Prostate gland (tissue), 2 donors: ENCODE measurements at regions not wholly inside any gene's neighbourhood (a gene's known extent, or its start where the extent isn't known, plus 50 kb on each side); places are given as distances from the start of the nearest gene placed in this dataset.

Experiments
- DNase-seq: peaks from one replicate; pipeline ENCODE4 v3.0.0-alpha.2; 2019; ENCODE audit warnings: low spot score
- H3K27ac ChIP-seq, 2 donors: fragments of 200-600 bp; sonication (generic); 2 replicates each; pipeline ENCODE4 v1.5.1; 2017 to 2019
- H3K27me3 ChIP-seq: fragments of 200-600 bp; sonication (generic); replicated peaks from 2 replicates; pipeline ENCODE4 v1.5.1; 2019; ENCODE audit not compliant: insufficient read depth
- H3K36me3 ChIP-seq, 2 donors: fragments of 200-600 bp; sonication (generic); 1 replicate in 1 of 2; 2 replicates in 1 of 2; pipeline versions ENCODE4 v1.5.1 to v1.8.1; 2017 to 2019
- H3K4me1 ChIP-seq: fragments of 200-600 bp; sonication (generic); replicated peaks from 2 replicates; pipeline ENCODE4 v1.5.1; 2019
- H3K4me3 ChIP-seq, 2 donors: fragments of 200-600 bp; sonication (generic); 2 replicates each; pipeline ENCODE4 v1.5.1; 2017 to 2019
- H3K9me3 ChIP-seq: fragments of 200-600 bp; sonication (generic); 2 replicates; pipeline ENCODE4 v1.5.1; 2017
- POLR2A ChIP-seq: fragments of 450-650 bp; IDR thresholded peaks from one replicate; pipeline ENCODE4 v1.6.1; 2016; ENCODE audit warnings: antibody characterized with exemption, mild to moderate bottlenecking
- POLR2AphosphoS5 ChIP-seq: sonication (generic); formaldehyde crosslinking; IDR thresholded peaks from one replicate; pipeline ENCODE4 v1.6.1; 2017; ENCODE audit warnings: antibody characterized with exemption
- WGBS: methylation state at CpG from one replicate; pipeline ENCODE4 v1.1.5; 2018; 5-methylcytosine and 5-hydroxymethylcytosine counted together
- intact Hi-C: fragments of 100-400 bp; cut with DNase I; formaldehyde crosslinking; loops from one replicate; pipeline ENCODE4 v1.14.2; 2022
- TF ChIP-seq, protein P1 (sequence below), 4 experiments: fragments of 200-600 bp in 2 of 4; fragments of 450-650 bp in 2 of 4; sonication (generic) in 2 of 4; IDR thresholded peaks; 1 replicate in 3 of 4; 2 replicates in 1 of 4; pipeline ENCODE4 v1.5.1; 2016 to 2019; ENCODE audit warnings: antibody characterized with exemption in 4 of 4, mild to moderate bottlenecking in 2 of 4, moderate library complexity in 2 of 4

- H3K9me3 ChIP-seq, result no peaks in the 10 kb centered on the region
- H3K27ac ChIP-seq, result no peak overlapping the region
- intact Hi-C loops, result no loop called here
- H3K4me3 ChIP-seq, result no peak overlapping the region
- H3K4me1 ChIP-seq, result no peaks in the 10 kb centered on the region
- WGBS, result 68% methylated on average over 2 of the region's 2 CpGs
- H3K27me3 ChIP-seq, result no peaks in the 10 kb centered on the region
- TF ChIP-seq, protein P1, sequence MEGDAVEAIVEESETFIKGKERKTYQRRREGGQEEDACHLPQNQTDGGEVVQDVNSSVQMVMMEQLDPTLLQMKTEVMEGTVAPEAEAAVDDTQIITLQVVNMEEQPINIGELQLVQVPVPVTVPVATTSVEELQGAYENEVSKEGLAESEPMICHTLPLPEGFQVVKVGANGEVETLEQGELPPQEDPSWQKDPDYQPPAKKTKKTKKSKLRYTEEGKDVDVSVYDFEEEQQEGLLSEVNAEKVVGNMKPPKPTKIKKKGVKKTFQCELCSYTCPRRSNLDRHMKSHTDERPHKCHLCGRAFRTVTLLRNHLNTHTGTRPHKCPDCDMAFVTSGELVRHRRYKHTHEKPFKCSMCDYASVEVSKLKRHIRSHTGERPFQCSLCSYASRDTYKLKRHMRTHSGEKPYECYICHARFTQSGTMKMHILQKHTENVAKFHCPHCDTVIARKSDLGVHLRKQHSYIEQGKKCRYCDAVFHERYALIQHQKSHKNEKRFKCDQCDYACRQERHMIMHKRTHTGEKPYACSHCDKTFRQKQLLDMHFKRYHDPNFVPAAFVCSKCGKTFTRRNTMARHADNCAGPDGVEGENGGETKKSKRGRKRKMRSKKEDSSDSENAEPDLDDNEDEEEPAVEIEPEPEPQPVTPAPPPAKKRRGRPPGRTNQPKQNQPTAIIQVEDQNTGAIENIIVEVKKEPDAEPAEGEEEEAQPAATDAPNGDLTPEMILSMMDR (IDR thresholded peaks at IDR 0.05), result no peak
- TF ChIP-seq POLR2A (no peak), POLR2AphosphoS5 (no peak)
- H3K36me3 ChIP-seq, result no peaks in the 10 kb centered on the region
- DNase-seq, result no peak
Measured at GRCh38 chr14:86799244-86799647, 1193.7 kb downstream of the GALC start.

- DNase-seq, result no peak
- intact Hi-C loops, result no loop called here
- no peak overlapping the region for H3K27ac ChIP-seq
- TF ChIP-seq POLR2AphosphoS5 (no peak), POLR2A (no peak)
- TF ChIP-seq, protein P1 (IDR thresholded peaks at IDR 0.05), result no peak
- no peaks in the 10 kb centered on the region for H3K27me3 ChIP-seq
- H3K36me3 ChIP-seq, result no peaks in the 10 kb centered on the region
- no peak overlapping the region for H3K4me3 ChIP-seq
- no peaks in the 10 kb centered on the region for H3K4me1 ChIP-seq
- H3K9me3 ChIP-seq, result no peaks in the 10 kb centered on the region
Measured at GRCh38 chr14:86798330-86798729, 1194.7 kb downstream of the GALC start.

- intact Hi-C loops, result no loop called here
- no peaks in the 10 kb centered on the region for H3K27me3 ChIP-seq
- TF ChIP-seq POLR2A, result no peak
- TF ChIP-seq, protein P1 (IDR thresholded peaks at IDR 0.05), result no peak
- no peak for TF ChIP-seq POLR2AphosphoS5
- no peaks in the 10 kb centered on the region for H3K9me3 ChIP-seq
- H3K4me3 ChIP-seq, result no peak overlapping the region
- no peak overlapping the region for H3K27ac ChIP-seq
- DNase-seq, result no peak
- 64% methylated on average over 2 of the region's 2 CpGs for WGBS
- H3K36me3 ChIP-seq, result no peaks in the 10 kb centered on the region
- H3K4me1 ChIP-seq, result no peaks in the 10 kb centered on the region
Measured at GRCh38 chr14:86797075-86797351, 1196.0 kb downstream of the GALC start.

DNA sequence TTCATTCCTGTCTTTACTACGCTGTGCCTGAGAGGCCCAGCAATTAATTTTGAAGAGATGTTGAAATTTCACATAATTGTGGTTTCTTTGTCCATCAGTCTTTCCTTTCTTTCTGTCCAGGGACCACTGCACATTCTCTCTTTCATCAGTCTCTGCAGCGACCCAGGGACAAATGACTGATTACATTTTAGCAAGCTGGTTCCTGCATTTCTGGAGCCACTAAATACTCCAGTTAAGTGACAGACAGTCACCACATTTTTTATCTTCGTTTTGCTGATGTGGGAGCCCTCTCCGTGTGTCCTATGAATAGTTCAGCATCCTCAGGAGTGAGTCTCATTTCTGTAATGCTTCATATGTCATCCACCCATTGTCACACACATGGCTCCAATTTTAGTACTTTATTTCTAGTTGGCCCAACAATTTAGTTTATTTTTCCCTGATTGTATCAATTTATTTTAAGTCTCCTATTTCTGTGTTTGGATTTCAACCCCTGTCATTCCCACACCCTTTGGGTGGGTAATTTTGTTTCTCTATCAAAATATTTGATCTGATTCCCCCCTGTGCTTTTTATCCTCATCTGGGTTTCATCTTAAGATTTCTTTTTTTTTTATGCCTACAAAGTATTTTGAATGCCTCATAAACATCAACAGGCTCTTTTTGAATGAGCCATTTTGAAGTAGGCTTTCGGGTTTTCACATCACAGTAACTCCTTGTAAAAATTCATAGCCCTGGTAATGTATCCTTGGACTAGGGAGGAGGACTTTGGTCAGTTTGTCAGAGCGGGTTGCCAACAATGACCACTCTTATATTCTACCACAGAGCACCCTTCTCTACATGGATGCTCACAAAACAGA, 1196.5 kb downstream of the GALC start:
- H3K9me3 ChIP-seq, result no peaks in the 10 kb centered on the region
- no peaks in the 10 kb centered on the region for H3K27me3 ChIP-seq
- intact Hi-C loops, result no loop called here
- H3K27ac ChIP-seq, result no peak overlapping the region
- DNase-seq, result no peak
- no peaks in the 10 kb centered on the region for H3K4me1 ChIP-seq
- H3K36me3 ChIP-seq, result no peaks in the 10 kb centered on the region
- TF ChIP-seq POLR2AphosphoS5 (no peak), POLR2A (no peak)
- TF ChIP-seq, protein P1 (IDR thresholded peaks at IDR 0.05), result no peak
- no peak overlapping the region for H3K4me3 ChIP-seq
- WGBS, result 36% methylated on average over 6 of the region's 6 CpGs

DNA sequence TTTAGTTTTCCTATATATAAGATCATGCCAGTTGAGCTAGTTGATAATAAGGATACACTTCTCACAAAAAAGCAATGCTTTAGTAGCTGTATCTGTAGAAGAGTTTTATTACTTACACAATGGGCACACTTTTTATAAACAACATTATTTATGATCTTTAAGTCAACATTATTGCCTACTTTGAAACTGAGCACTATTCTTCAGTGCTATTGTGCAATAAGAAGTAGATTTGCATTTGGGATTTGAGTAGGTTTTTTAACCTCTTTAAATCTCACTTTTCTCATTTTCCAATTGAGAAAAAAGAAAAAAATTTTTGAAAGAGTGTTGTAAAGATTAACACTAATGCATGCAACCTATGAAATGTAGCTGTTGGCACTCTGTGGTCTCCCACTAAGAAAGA, 1198.3 kb downstream of the GALC start:
- Histone ChIP-seq H3K27ac (no peak overlapping the region), H3K4me3 (no peak overlapping the region), H3K9me3 (no peaks in the 10 kb centered on the region), H3K36me3 (no peaks in the 10 kb centered on the region), H3K27me3 (no peaks in the 10 kb centered on the region), H3K4me1 (no peaks in the 10 kb centered on the region)
- intact Hi-C loops, result no loop called here
- TF ChIP-seq POLR2A (no peak), POLR2AphosphoS5 (no peak)
- TF ChIP-seq, protein P1 (IDR thresholded peaks at IDR 0.05), result no peak
- no peak for DNase-seq
